Rectal smooth muscle tissue (tissue), 1 donor: ENCODE measurements at regions not wholly inside any gene's neighbourhood (a gene's known extent, or its start where the extent isn't known, plus 50 kb on each side); places are given as distances from the start of the nearest gene placed in this dataset.

Source experiments
- H3K27ac ChIP-seq: one replicate; pipeline ENCODE4 v1.7.0; 2013; ENCODE audit warnings: low read depth, low read length, inconsistent platforms
- H3K27me3 ChIP-seq: one replicate; pipeline ENCODE4 v1.7.0; 2013; ENCODE audit warnings: low read length; ENCODE audit not compliant: control insufficient read depth, insufficient read depth
- H3K36me3 ChIP-seq: one replicate; pipeline ENCODE4 v1.7.0; 2013; ENCODE audit warnings: low read length; ENCODE audit not compliant: control insufficient read depth, insufficient read depth
- H3K4me1 ChIP-seq: one replicate; pipeline ENCODE4 v1.7.0; 2013; ENCODE audit warnings: low read length; ENCODE audit not compliant: control insufficient read depth, insufficient read depth
- H3K4me3 ChIP-seq: one replicate; pipeline ENCODE4 v1.7.0; 2013; ENCODE audit warnings: low read length
- H3K9ac ChIP-seq: one replicate; pipeline ENCODE4 v1.7.0; 2013; ENCODE audit warnings: low read length

- Histone ChIP-seq H3K4me1 (no peaks in the 10 kb centered on the region), H3K27me3 (no peaks in the 10 kb centered on the region), H3K4me3 (no peak overlapping the region), H3K9ac (no peak overlapping the region), H3K36me3 (no peaks in the 10 kb centered on the region), H3K27ac (no peak overlapping the region)
Measured at GRCh38 chr5:28561522-28561921, 1523.1 kb upstream of the CDH9 start.

- H3K27ac ChIP-seq = no peak overlapping the region
- H3K4me1 ChIP-seq = no peaks in the 10 kb centered on the region
- no peak overlapping the region for H3K9ac ChIP-seq
- H3K27me3 ChIP-seq = no peaks in the 10 kb centered on the region
- H3K36me3 ChIP-seq = no peaks in the 10 kb centered on the region
- H3K4me3 ChIP-seq = no peak overlapping the region
Measured at GRCh38 chr5:28558196-28558595, 1519.8 kb upstream of the CDH9 start.

GRCh38 chr5:28557114-28557513 lies 1518.7 kb upstream of the CDH9 start:
- Histone ChIP-seq H3K27me3 (no peaks in the 10 kb centered on the region), H3K9ac (no peak overlapping the region), H3K36me3 (no peaks in the 10 kb centered on the region), H3K4me3 (no peak overlapping the region), H3K27ac (no peak overlapping the region), H3K4me1 (no peaks in the 10 kb centered on the region)

GRCh38 chr5:28549588-28549987 lies 1511.2 kb upstream of the CDH9 start:
- H3K4me3 ChIP-seq = no peak overlapping the region
- no peak overlapping the region for H3K9ac ChIP-seq
- no peaks in the 10 kb centered on the region for H3K27me3 ChIP-seq
- H3K27ac ChIP-seq = no peak overlapping the region
- no peaks in the 10 kb centered on the region for H3K36me3 ChIP-seq
- no peaks in the 10 kb centered on the region for H3K4me1 ChIP-seq

GRCh38 chr5:28548856-28549255 lies 1510.5 kb upstream of the CDH9 start:
- no peaks in the 10 kb centered on the region for H3K27me3 ChIP-seq
- H3K4me3 ChIP-seq = no peak overlapping the region
- H3K4me1 ChIP-seq = no peaks in the 10 kb centered on the region
- H3K27ac ChIP-seq = no peak overlapping the region
- H3K9ac ChIP-seq = no peak overlapping the region
- no peaks in the 10 kb centered on the region for H3K36me3 ChIP-seq

GRCh38 chr5:28544501-28544900 lies 1506.1 kb upstream of the CDH9 start:
- Histone ChIP-seq H3K36me3 (no peaks in the 10 kb centered on the region), H3K9ac (no peak overlapping the region), H3K4me1 (no peaks in the 10 kb centered on the region), H3K4me3 (no peak overlapping the region), H3K27me3 (no peaks in the 10 kb centered on the region), H3K27ac (no peak overlapping the region)

GRCh38 chr5:28543473-28544098 lies 1505.2 kb upstream of the CDH9 start:
- no peaks in the 10 kb centered on the region for H3K4me1 ChIP-seq
- H3K4me3 ChIP-seq = no peak overlapping the region
- H3K27ac ChIP-seq = no peak overlapping the region
- H3K27me3 ChIP-seq = no peaks in the 10 kb centered on the region
- H3K36me3 ChIP-seq = no peaks in the 10 kb centered on the region
- no peak overlapping the region for H3K9ac ChIP-seq

GRCh38 chr5:28542987-28543386 lies 1504.6 kb upstream of the CDH9 start:
- Histone ChIP-seq H3K4me1 (no peaks in the 10 kb centered on the region), H3K27me3 (no peaks in the 10 kb centered on the region), H3K4me3 (no peak overlapping the region), H3K36me3 (no peaks in the 10 kb centered on the region), H3K9ac (no peak overlapping the region), H3K27ac (no peak overlapping the region)

GRCh38 chr5:28523888-28524635 lies 1485.7 kb upstream of the CDH9 start:
- Histone ChIP-seq H3K27me3 (no peaks in the 10 kb centered on the region), H3K4me1 (no peaks in the 10 kb centered on the region), H3K9ac (no peak overlapping the region), H3K27ac (no peak overlapping the region), H3K4me3 (no peak overlapping the region), H3K36me3 (no peaks in the 10 kb centered on the region)

- no peaks in the 10 kb centered on the region for H3K27me3 ChIP-seq
- no peaks in the 10 kb centered on the region for H3K36me3 ChIP-seq
- no peaks in the 10 kb centered on the region for H3K4me1 ChIP-seq
- no peak overlapping the region for H3K27ac ChIP-seq
- H3K4me3 ChIP-seq = no peak overlapping the region
- no peak overlapping the region for H3K9ac ChIP-seq
Measured at GRCh38 chr5:28523416-28523815, 1485.0 kb upstream of the CDH9 start.

GRCh38 chr5:28517691-28518090 lies 1479.3 kb upstream of the CDH9 start:
- Histone ChIP-seq H3K4me3 (no peak overlapping the region), H3K9ac (no peak overlapping the region), H3K36me3 (no peaks in the 10 kb centered on the region), H3K27ac (no peak overlapping the region), H3K4me1 (no peaks in the 10 kb centered on the region), H3K27me3 (no peaks in the 10 kb centered on the region)

GRCh38 chr5:28516722-28517121 lies 1478.3 kb upstream of the CDH9 start:
- Histone ChIP-seq H3K4me1 (no peaks in the 10 kb centered on the region), H3K36me3 (no peaks in the 10 kb centered on the region), H3K27ac (no peak overlapping the region), H3K27me3 (no peaks in the 10 kb centered on the region), H3K4me3 (no peak overlapping the region), H3K9ac (no peak overlapping the region)

- Histone ChIP-seq H3K4me1 (no peaks in the 10 kb centered on the region), H3K27me3 (no peaks in the 10 kb centered on the region), H3K4me3 (no peak overlapping the region), H3K9ac (no peak overlapping the region), H3K27ac (no peak overlapping the region), H3K36me3 (no peaks in the 10 kb centered on the region)
Measured at GRCh38 chr5:28512648-28513047, 1474.3 kb upstream of the CDH9 start.
